ENCODE measurements at regions not wholly inside any gene's neighbourhood (a gene's known extent, or its start where the extent isn't known, plus 50 kb on each side); places are given as distances from the start of the nearest gene placed in this dataset.

- 87% methylated on average over 4 of the region's 4 CpGs for whole genome bisulfite sequencing
- Histone ChIP-seq H3K36me3 (ENCODE audit: insufficient read depth, low read length) (no peaks in the 10 kb centered on the region), H3K27ac (ENCODE audit: low read depth, low read length) (no peak overlapping the region), H3K4me3 (ENCODE audit: low read length) (no peak overlapping the region), H3K9me3 (ENCODE audit: insufficient read depth, low read depth, low read length) (no peaks in the 10 kb centered on the region), H3K9ac (ENCODE audit: low read depth, low read length) (no peak overlapping the region), H3K27me3 (ENCODE audit: insufficient read depth, low read length) (no peaks in the 10 kb centered on the region), H3K4me1 (ENCODE audit: insufficient read depth, low read length) (peaks cover 4% of the 10 kb centered on the region; the same call in 1 of the 2 replicates)
These were observed 390.4 kb downstream of the SHISA9 start for GRCh38 chr16:13291591-13292333.

DNA sequence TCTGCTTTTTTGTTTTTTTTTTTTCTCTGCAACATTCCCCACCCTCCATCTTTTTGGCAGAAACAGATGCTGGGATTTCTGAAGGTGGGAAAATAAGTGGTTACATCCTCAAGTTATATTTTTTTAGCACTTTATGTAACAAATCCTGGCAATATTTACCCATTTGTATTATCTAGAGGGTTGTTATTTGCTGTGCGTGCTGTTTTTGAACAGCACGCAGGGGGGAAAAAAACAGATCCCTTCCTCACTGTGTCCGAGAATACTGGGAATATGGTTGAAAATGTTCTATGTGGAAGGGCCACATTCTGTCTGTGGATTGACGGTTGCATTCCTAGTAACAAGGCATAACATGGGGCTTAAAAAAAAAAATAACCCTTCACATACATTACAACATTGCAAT is 394.8 kb downstream of the SHISA9 start:
- Histone ChIP-seq H3K9me3 (ENCODE audit: insufficient read depth, low read depth, low read length) (no peaks in the 10 kb centered on the region), H3K4me1 (ENCODE audit: insufficient read depth, low read length) (peaks cover 9% of the 10 kb centered on the region; the same call in 1 of the 2 replicates), H3K9ac (ENCODE audit: low read depth, low read length) (no peak overlapping the region), H3K4me3 (ENCODE audit: low read length) (no peak overlapping the region), H3K27me3 (ENCODE audit: insufficient read depth, low read length) (no peaks in the 10 kb centered on the region), H3K36me3 (ENCODE audit: insufficient read depth, low read length) (no peaks in the 10 kb centered on the region), H3K27ac (ENCODE audit: low read depth, low read length) (no peak overlapping the region)
- 99% methylated on average over 4 of the region's 4 CpGs for WGBS

GRCh38 chr16:13298666-13299065 is 397.3 kb downstream of the SHISA9 start:
- Histone ChIP-seq H3K9me3 (ENCODE audit: insufficient read depth, low read depth, low read length) (no peaks in the 10 kb centered on the region), H3K36me3 (ENCODE audit: insufficient read depth, low read length) (no peaks in the 10 kb centered on the region), H3K4me3 (ENCODE audit: low read length) (no peak overlapping the region), H3K27me3 (ENCODE audit: insufficient read depth, low read length) (no peaks in the 10 kb centered on the region), H3K27ac (ENCODE audit: low read depth, low read length) (no peak overlapping the region), H3K4me1 (ENCODE audit: insufficient read depth, low read length) (peaks cover 9% of the 10 kb centered on the region; the same call in 1 of the 2 replicates), H3K9ac (ENCODE audit: low read depth, low read length) (no peak overlapping the region)
- WGBS = 68% methylated on average over 5 of the region's 5 CpGs

DNA sequence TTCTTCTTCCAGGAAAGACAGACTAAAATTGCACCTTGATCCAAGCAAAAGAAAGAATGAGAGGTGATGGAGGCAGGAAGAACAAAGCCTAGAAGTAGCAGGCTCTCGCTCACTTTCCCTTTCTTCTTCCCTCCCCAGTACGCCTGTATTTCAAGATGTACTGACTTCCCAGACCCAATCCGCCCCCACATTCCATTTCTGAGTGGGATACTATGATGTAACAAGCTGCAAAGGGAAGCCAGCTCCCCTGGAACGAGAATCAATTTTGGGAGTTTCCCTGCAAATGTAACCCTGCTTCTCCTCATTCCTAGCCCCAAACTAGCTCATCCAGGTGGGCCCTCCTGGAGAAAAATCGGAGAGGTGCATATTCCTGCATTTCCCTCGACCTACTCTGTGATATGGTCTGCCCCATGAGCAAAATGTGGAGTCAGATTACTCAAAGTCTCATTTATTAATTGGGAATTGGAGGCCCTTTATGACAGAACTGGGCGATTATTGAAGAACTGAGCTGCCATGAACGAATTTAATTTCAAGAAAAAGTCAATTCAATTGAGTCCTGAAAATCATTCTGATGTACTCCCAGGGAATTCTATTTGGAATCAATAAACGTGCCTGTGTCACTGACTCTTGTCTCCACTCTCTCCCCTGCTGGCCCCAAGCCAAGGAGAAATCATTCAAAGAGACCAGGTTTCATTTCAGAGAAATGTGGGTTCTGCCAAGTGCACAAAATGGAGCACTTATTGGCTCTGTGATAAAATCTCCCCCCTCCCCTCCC is 398.9 kb downstream of the SHISA9 start:
- Histone ChIP-seq H3K27me3 (ENCODE audit: insufficient read depth, low read length) (no peaks in the 10 kb centered on the region), H3K4me1 (ENCODE audit: insufficient read depth, low read length) (peaks cover 7% of the 10 kb centered on the region; the same call in 1 of the 2 replicates), H3K4me3 (ENCODE audit: low read length) (no peak overlapping the region), H3K36me3 (ENCODE audit: insufficient read depth, low read length) (no peaks in the 10 kb centered on the region), H3K27ac (ENCODE audit: low read depth, low read length) (no peak overlapping the region), H3K9me3 (ENCODE audit: insufficient read depth, low read depth, low read length) (no peaks in the 10 kb centered on the region), H3K9ac (ENCODE audit: low read depth, low read length) (no peak overlapping the region)
- 86% methylated on average over 9 of the region's 9 CpGs for WGBS

GRCh38 chr16:13305019-13305755 is 403.8 kb downstream of the SHISA9 start:
- no peak overlapping the region for H3K4me3 ChIP-seq (ENCODE audit: low read length)
- H3K9ac ChIP-seq (ENCODE audit: low read depth, low read length) = no peak overlapping the region
- H3K27ac ChIP-seq (ENCODE audit: low read depth, low read length) = no peak overlapping the region
- no peaks in the 10 kb centered on the region for H3K4me1 ChIP-seq (ENCODE audit: insufficient read depth, low read length)
- no peaks in the 10 kb centered on the region for H3K27me3 ChIP-seq (ENCODE audit: insufficient read depth, low read length)
- no peaks in the 10 kb centered on the region for H3K9me3 ChIP-seq (ENCODE audit: insufficient read depth, low read depth, low read length)
- H3K36me3 ChIP-seq (ENCODE audit: insufficient read depth, low read length) = no peaks in the 10 kb centered on the region
- WGBS = 82% methylated on average over 7 of the region's 8 CpGs

DNA sequence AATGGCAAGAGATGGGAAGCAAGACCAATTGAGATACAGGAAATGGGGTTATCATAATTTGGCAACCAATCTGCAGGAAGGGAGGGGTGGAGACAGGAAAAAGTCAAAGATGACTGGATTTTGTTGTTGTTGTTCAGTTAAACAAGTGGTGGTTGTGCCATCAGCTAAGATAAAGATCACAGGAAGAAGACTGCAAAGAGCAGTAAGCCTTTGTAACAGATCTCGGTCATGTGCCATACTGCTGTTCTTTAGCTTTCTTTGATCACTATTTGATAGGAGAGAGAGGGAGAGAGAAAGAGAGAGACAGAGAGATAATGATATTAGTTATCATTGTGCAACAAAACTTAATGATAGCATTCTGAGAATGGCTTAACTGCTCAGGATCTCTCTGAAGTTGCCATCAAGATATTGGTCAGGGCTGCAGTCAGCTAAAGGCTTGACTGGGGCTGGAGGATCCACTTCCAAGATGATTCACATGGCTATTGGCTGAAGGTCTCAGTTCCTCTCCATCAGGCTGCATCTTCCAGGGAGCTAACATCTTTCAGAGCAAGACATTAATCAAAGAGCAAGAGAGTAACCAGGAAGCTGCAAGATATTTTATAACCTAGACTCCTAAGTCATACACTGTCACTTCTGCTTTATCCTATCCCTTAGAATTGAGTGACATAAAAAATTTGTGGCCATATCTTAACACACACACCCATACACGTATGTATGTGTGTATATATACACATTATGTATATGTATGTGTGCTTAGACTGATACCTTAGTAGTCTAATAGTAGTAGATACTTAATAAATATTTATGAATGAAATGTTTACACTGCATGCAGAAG is 405.0 kb downstream of the SHISA9 start:
- Histone ChIP-seq H3K27ac (ENCODE audit: low read depth, low read length) (no peak overlapping the region), H3K9ac (ENCODE audit: low read depth, low read length) (no peak overlapping the region), H3K27me3 (ENCODE audit: insufficient read depth, low read length) (no peaks in the 10 kb centered on the region), H3K4me3 (ENCODE audit: low read length) (no peak overlapping the region), H3K36me3 (ENCODE audit: insufficient read depth, low read length) (no peaks in the 10 kb centered on the region), H3K9me3 (ENCODE audit: insufficient read depth, low read depth, low read length) (no peaks in the 10 kb centered on the region), H3K4me1 (ENCODE audit: insufficient read depth, low read length) (peaks cover under 1% of the 10 kb centered on the region; the same call in 1 of the 2 replicates)
- WGBS = 89% methylated on average over 1 of the region's 2 CpGs

DNA sequence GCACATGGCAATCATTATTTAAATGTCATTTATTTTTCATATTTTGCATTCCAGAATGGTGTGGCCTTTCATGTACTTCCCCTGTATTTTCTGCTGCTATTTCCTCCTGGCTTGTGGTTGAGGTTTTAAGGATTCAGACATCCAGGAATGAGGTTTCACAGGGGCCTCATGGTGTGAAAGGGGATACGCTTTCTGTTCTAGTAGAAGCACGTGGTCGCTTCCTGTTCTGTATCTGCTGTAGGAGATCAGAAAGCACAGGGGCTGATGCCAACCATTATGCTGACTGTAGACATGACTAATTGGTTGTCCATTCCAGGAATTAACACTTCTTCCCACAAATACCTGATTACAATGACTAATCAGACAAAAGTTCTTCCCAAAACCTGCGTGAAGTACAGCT is 405.9 kb downstream of the SHISA9 start:
- no peaks in the 10 kb centered on the region for H3K36me3 ChIP-seq (ENCODE audit: insufficient read depth, low read length)
- WGBS = 81% methylated on average over 3 of the region's 4 CpGs
- no peak overlapping the region for H3K9ac ChIP-seq (ENCODE audit: low read depth, low read length)
- no peaks in the 10 kb centered on the region for H3K9me3 ChIP-seq (ENCODE audit: insufficient read depth, low read depth, low read length)
- H3K4me3 ChIP-seq (ENCODE audit: low read length) = no peak overlapping the region
- H3K27me3 ChIP-seq (ENCODE audit: insufficient read depth, low read length) = no peaks in the 10 kb centered on the region
- no peak overlapping the region for H3K27ac ChIP-seq (ENCODE audit: low read depth, low read length)
- peaks cover 4% of the 10 kb centered on the region; the same call in 1 of the 2 replicates for H3K4me1 ChIP-seq (ENCODE audit: insufficient read depth, low read length)

DNA sequence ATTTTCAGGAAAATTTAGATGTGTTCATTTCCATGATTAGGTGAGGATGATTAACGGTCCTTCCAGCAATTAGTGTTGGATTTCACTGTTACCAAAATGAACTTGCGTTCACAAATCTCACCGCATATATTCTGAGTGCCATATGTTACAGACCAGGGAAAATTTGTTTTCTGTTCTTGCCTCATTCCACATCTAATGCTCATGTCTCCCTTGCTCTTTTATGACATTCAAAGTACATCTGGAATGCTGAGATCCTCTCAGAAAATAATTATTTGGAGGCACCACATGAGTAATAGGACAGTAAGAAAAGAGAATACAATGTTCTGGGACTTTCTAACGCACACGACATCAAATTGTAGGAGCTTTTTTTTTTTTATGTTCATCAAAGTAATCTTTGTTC is 406.5 kb downstream of the SHISA9 start:
- peaks cover 4% of the 10 kb centered on the region; the same call in 1 of the 2 replicates for H3K4me1 ChIP-seq (ENCODE audit: insufficient read depth, low read length)
- no peaks in the 10 kb centered on the region for H3K27me3 ChIP-seq (ENCODE audit: insufficient read depth, low read length)
- WGBS = 94% methylated on average over 5 of the region's 5 CpGs
- H3K9me3 ChIP-seq (ENCODE audit: insufficient read depth, low read depth, low read length) = no peaks in the 10 kb centered on the region
- H3K9ac ChIP-seq (ENCODE audit: low read depth, low read length) = no peak overlapping the region
- no peak overlapping the region for H3K4me3 ChIP-seq (ENCODE audit: low read length)
- no peaks in the 10 kb centered on the region for H3K36me3 ChIP-seq (ENCODE audit: insufficient read depth, low read length)
- no peak overlapping the region for H3K27ac ChIP-seq (ENCODE audit: low read depth, low read length)

GRCh38 chr16:13312063-13312462 is 410.7 kb downstream of the SHISA9 start:
- 100% methylated on average over 1 of the region's 1 CpG for WGBS

GRCh38 chr16:13313351-13313750 is 412.0 kb downstream of the SHISA9 start:
- Histone ChIP-seq H3K4me1 (ENCODE audit: insufficient read depth, low read length) (peaks cover 4% of the 10 kb centered on the region; the same call in 1 of the 2 replicates), H3K36me3 (ENCODE audit: insufficient read depth, low read length) (no peaks in the 10 kb centered on the region), H3K9ac (ENCODE audit: low read depth, low read length) (no peak overlapping the region), H3K9me3 (ENCODE audit: insufficient read depth, low read depth, low read length) (no peaks in the 10 kb centered on the region), H3K27ac (ENCODE audit: low read depth, low read length) (no peak overlapping the region), H3K4me3 (ENCODE audit: low read length) (no peak overlapping the region), H3K27me3 (ENCODE audit: insufficient read depth, low read length) (no peaks in the 10 kb centered on the region)

More at GRCh38 chr16:13312063-13312462, 410.7 kb downstream of the SHISA9 start:
- Histone ChIP-seq H3K27me3 (ENCODE audit: insufficient read depth, low read length) (no peaks in the 10 kb centered on the region), H3K27ac (ENCODE audit: low read depth, low read length) (no peak overlapping the region), H3K4me1 (ENCODE audit: insufficient read depth, low read length) (peaks cover 4% of the 10 kb centered on the region; the same call in 1 of the 2 replicates), H3K9ac (ENCODE audit: low read depth, low read length) (no peak overlapping the region), H3K36me3 (ENCODE audit: insufficient read depth, low read length) (no peaks in the 10 kb centered on the region), H3K9me3 (ENCODE audit: insufficient read depth, low read depth, low read length) (no peaks in the 10 kb centered on the region), H3K4me3 (ENCODE audit: low read length) (no peak overlapping the region)

All from HUES64 (cell line).